ENCODE measurements at regions not wholly inside any gene's neighbourhood (a gene's known extent, or its start where the extent isn't known, plus 50 kb on each side); places are given as distances from the start of the nearest gene placed in this dataset.

DNA sequence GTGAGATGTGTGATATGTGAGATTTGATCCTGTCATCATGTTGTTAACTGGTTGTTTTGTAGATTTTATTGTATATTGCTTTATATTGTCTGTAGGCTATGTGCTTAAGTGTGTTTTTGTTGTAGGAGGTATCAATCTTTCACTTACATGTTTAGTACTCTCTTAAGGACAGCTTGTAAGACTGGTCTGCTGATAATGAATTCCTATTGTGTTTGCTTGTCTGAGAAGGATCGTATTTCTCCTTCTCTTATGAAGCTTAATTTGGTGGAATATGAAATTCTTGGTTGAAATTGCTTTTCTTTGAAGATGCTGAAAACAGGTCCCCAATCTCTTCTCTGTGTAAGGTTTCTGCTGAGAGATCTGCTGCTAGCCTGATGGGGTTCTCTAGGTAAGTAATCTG is 94.5 kb upstream of the ARHGAP5 start:
- TF ChIP-seq POLR2AphosphoS5 (IDR thresholded peaks at IDR 0.05) (no peak), POLR2A (IDR thresholded peaks at IDR 0.05) (no peak), EP300 (IDR thresholded peaks at IDR 0.05) (no peak)
- TF ChIP-seq, protein P1, sequence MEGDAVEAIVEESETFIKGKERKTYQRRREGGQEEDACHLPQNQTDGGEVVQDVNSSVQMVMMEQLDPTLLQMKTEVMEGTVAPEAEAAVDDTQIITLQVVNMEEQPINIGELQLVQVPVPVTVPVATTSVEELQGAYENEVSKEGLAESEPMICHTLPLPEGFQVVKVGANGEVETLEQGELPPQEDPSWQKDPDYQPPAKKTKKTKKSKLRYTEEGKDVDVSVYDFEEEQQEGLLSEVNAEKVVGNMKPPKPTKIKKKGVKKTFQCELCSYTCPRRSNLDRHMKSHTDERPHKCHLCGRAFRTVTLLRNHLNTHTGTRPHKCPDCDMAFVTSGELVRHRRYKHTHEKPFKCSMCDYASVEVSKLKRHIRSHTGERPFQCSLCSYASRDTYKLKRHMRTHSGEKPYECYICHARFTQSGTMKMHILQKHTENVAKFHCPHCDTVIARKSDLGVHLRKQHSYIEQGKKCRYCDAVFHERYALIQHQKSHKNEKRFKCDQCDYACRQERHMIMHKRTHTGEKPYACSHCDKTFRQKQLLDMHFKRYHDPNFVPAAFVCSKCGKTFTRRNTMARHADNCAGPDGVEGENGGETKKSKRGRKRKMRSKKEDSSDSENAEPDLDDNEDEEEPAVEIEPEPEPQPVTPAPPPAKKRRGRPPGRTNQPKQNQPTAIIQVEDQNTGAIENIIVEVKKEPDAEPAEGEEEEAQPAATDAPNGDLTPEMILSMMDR (IDR thresholded peaks at IDR 0.05) = no peak

All from gastroesophageal sphincter (tissue), 3 donors.